Stimulated activated CD4-positive, alpha-beta T cell treated with anti-CD3 and anti-CD28 coated beads, Interleukin-12 subunit alpha, Interleukin-12 subunit beta, amount 100 ng/mL, for 24 hours (primary cell): ENCODE measurements at regions not wholly inside any gene's neighbourhood (a gene's known extent, or its start where the extent isn't known, plus 50 kb on each side); places are given as distances from the start of the nearest gene placed in this dataset.

ENCODE experiments used
- DNase-seq, 2 experiments: peaks; one replicate each; pipeline ENCODE4 v3.0.0-alpha.2; 2020; ENCODE audit warnings: low read depth in 2 of 2

- DNase-seq = no peak
Measured at GRCh38 chr12:68449196-68449595, 117.0 kb upstream of the MDM1 start.

GRCh38 chr12:68450947-68451260 lies 118.7 kb upstream of the MDM1 start:
- DNase-seq = no peak

GRCh38 chr12:68451261-68452077 lies 119.3 kb upstream of the MDM1 start:
- peak; percentile 8 to 17 for DNase-seq

- DNase-seq = no peak
Measured at GRCh38 chr12:68452078-68452715, 120.0 kb upstream of the MDM1 start.

GRCh38 chr12:68453278-68453677 lies 121.1 kb upstream of the MDM1 start:
- no peak for DNase-seq

DNA sequence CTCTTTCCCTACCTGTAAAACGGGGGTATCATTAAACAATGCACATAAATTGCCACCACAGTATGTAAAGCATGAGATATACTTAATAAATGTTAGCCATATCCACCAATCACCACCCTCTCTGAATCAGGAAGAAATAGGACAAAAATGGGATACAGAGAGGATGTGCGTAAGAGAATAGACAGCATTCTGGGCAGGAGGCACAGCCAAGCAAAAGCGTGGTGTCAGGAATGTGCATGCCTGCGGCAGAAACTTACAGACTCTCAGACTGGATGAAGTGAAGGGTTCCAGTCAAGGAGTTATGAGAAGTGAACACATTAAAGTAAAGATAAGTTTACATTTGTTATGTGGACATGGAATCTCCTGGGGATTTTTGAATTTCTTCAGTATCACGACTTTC lies 121.7 kb upstream of the MDM1 start:
- DNase-seq = no peak

DNA sequence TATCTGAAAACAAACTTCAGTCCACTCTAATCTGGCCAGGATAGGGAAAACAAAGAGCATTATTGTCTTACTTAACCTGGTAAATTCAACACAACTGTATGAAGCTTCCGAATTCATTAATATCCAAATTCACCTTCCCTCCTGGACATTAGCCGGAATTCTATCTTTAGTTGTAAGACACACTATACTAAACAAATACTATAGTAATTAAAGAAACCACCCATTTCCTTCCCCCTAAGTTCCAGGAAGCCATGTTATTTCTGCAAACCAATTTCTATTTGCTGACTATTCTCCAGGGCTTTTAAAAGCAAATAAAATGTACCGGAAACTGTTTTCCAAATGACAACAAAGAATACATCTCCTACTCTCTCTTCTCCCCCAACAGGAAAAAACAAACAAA lies 122.7 kb upstream of the MDM1 start:
- no peak for DNase-seq

- no peak for DNase-seq
Measured at GRCh38 chr12:68455691-68456345, 123.7 kb upstream of the MDM1 start.

GRCh38 chr12:68458866-68459265 lies 126.7 kb upstream of the MDM1 start:
- DNase-seq = no peak

GRCh38 chr12:68460236-68460635 lies 128.1 kb upstream of the MDM1 start:
- no peak for DNase-seq

DNA sequence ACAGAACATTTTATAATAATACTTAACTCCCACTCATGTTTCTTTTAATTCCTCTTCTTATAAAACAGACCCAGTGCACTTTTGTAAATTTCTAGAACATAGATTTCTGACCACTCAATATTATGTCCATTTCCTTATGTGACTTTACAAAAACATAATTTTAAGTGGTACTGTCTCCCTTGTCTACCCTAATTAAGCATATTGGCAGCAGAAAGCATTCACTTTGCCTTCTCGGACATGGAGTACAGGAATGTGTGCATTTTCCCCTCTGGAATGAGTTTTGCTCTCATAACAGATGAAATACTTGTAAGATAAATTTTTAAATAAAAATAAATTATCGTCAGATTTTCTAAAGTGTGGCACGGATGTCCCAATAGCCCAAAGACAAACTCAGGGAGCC lies 129.5 kb upstream of the MDM1 start:
- DNase-seq = no peak

GRCh38 chr12:68462803-68463202 lies 130.6 kb upstream of the MDM1 start:
- DNase-seq = no peak

DNA sequence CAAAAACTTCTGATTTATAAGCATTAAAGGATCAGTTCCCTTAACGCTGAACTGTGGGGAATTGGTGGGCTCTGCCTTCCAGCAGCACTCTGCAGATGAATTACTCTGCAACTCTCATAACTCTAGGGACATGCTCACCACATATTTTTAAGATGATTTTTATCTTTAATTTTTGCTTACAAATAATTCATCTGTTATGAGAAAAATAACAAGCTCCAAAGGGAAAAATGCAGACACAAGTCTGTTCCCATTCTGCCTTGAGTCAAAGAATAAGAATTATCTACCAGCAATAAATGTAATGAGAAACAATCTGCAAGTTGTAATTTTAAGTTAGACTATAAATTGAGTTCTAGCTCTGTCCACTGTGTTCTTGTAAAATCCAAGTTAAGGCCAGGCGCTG lies 133.1 kb upstream of the MDM1 start:
- DNase-seq = no peak

DNA sequence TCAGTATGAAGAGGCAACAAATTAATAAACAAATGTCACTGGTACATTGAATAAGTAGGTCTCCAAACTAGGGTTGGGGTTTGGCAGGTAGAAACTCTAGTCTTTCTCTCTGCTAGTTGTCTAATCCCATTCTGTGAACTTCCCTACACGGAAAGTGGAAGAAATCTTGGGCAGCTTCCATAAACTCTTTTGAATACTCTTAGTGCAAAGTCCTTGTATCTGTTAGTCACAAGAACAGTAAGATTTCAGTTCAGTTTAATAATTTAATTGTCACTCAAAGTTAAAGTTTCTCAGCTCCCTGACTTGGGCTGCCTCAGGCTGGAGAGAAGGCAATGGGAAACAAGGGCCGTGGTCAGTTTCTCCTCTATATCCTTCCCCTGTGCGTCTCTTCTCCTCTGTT lies 135.4 kb upstream of the MDM1 start:
- DNase-seq = no peak

GRCh38 chr12:68468036-68468435 lies 135.9 kb upstream of the MDM1 start:
- no peak for DNase-seq

DNA sequence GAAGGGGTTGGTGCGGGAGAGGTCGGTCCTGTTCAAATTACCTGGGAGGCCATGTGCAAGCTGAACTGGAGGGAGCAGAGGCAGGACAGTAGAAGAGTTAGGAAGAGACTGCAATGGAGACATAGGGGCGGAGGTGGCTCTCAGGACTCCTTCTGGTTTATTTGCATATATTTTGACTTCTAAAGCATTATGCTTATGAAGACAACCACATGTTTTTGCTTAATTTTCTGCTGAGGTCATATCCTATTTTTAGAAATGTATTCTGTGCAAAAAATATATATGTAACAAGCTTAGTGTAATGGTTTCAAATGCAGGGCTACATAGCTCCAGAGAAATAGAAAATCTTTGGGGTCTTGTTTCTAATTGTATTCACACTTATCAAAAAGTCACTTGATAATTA lies 137.0 kb upstream of the MDM1 start:
- no peak for DNase-seq

DNA sequence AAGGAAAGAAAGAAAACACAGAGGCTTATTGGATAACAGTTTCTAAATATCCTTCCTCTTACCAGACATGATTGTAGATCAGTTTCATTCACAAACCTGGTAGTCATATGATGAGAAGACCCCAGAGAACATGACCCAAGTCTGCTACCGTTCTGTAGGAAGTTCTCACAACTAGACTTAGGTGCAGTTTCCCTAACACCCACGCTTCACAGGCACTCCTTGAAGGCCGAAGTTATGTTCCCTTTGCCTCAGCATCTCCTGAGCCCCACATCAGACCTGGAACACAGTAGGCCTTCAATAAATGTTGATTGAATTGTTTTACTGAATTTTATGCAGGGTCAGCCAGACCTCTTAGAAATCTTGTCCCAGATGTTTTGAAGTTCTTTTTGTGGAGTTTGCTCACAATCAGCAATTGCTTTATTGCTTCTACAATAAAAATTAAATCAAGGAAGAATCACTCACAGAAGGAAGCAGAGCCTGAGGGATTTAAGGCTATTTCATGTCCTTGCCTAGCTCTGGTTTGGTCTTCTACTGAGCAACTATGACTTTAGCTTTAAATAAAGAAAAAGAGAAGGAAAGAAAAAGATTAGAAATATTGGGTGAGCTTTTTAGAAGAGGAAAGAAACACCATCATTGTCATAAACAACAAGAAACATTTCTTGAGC lies 138.6 kb upstream of the MDM1 start:
- DNase-seq = no peak

DNA sequence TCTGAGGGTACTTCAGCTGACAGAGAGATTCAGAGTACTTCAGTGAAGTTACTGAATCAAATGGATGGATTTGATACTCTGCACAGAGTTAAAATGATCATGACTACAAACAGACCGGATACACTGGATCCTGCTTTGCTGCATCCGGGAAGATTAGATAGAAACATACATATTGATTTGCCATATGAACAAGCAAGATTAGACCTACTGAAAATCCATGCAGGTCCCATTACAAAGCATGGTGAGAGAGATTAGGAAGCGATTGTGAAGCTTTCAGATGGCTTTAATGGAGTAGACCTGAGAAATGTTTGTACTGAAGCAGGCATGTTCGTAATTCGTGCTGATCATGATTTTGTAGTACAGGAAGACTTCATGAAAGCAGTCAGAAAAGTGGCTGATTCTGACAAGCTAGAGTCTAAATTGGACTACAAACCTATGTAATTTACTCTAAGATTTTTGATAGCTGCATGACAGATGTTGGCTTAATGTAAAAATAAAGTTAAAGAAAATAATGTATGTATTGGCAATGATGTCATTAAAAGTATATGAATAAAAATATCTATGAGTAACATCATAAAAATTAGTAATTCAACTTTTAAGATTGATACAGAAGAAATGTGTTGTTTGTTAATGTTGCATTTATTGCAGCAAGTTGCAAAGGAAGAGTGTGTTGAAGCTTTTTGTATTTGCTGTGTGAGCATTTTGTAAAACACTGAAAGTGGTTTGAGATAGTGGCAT lies 136.1 kb upstream of the RAP1B start:
- DNase-seq = no peak

GRCh38 chr12:68476794-68477193 lies 133.9 kb upstream of the RAP1B start:
- DNase-seq = no peak

DNA sequence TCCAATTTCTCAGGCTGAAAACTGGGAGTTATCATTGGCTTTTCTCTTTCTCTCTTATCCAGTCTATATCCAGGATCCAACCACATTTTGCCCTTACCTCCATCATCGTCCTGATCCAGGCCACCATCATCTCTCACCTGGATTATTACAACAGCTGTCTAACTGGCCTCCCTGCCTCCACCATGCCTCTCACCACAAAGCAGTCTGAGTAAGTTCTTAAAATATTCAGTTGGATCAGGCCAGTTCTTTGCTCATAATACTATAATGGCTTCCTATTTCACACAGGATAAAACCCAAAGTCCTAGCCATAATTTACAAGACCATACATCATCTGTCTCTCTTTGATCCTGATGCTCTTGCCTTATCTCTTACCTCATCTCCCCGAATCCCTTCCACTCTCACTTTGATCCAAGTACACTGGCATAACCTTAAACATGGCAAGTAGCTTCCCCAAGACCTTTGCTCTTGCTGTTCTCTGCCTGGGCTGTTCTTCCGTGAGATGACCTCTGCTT lies 133.4 kb upstream of the RAP1B start:
- no peak for DNase-seq

- no peak for DNase-seq
Measured at GRCh38 chr12:68477906-68478305, 132.8 kb upstream of the RAP1B start.
